ENCODE measurements at regions not wholly inside any gene's neighbourhood (a gene's known extent, or its start where the extent isn't known, plus 50 kb on each side); places are given as distances from the start of the nearest gene placed in this dataset.
A peak's percentile ranks its signal among the peaks of the same experiment; 100 is the strongest.

DNA sequence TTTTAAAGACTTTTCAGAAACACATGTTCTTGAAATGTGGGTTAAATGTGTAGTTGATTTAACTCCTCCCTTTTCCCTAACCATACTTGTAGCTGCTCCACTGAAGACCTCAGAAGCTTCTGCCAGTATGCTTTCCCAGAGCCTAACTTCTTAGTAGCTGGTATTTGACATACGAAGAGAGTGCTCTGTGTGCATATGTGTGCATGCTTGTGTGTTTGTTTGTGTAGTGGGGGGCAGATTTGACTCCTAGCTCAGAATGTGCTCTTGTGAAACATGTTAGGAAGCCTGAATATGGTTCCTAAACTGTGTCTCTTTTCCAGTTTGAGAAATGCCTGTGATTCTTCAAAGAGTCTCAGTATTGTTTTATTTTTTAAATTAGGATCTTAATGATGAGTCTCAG lies 420.4 kb downstream of the PCNX1 start (continued):
- TF ChIP-seq, protein P1, sequence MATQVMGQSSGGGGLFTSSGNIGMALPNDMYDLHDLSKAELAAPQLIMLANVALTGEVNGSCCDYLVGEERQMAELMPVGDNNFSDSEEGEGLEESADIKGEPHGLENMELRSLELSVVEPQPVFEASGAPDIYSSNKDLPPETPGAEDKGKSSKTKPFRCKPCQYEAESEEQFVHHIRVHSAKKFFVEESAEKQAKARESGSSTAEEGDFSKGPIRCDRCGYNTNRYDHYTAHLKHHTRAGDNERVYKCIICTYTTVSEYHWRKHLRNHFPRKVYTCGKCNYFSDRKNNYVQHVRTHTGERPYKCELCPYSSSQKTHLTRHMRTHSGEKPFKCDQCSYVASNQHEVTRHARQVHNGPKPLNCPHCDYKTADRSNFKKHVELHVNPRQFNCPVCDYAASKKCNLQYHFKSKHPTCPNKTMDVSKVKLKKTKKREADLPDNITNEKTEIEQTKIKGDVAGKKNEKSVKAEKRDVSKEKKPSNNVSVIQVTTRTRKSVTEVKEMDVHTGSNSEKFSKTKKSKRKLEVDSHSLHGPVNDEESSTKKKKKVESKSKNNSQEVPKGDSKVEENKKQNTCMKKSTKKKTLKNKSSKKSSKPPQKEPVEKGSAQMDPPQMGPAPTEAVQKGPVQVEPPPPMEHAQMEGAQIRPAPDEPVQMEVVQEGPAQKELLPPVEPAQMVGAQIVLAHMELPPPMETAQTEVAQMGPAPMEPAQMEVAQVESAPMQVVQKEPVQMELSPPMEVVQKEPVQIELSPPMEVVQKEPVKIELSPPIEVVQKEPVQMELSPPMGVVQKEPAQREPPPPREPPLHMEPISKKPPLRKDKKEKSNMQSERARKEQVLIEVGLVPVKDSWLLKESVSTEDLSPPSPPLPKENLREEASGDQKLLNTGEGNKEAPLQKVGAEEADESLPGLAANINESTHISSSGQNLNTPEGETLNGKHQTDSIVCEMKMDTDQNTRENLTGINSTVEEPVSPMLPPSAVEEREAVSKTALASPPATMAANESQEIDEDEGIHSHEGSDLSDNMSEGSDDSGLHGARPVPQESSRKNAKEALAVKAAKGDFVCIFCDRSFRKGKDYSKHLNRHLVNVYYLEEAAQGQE (IDR thresholded peaks at IDR 0.05; ENCODE audit: unreplicated experiment), result no peak
- TF ChIP-seq, protein P2, sequence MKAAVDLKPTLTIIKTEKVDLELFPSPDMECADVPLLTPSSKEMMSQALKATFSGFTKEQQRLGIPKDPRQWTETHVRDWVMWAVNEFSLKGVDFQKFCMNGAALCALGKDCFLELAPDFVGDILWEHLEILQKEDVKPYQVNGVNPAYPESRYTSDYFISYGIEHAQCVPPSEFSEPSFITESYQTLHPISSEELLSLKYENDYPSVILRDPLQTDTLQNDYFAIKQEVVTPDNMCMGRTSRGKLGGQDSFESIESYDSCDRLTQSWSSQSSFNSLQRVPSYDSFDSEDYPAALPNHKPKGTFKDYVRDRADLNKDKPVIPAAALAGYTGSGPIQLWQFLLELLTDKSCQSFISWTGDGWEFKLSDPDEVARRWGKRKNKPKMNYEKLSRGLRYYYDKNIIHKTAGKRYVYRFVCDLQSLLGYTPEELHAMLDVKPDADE (IDR thresholded peaks at IDR 0.05), result no peak
- TF ChIP-seq NANOG (IDR thresholded peaks at IDR 0.05; ENCODE audit: borderline replicate concordance) (no peak), CREB1 (CRISPR knock-in tag; IDR thresholded peaks at IDR 0.05; ENCODE audit: low read depth) (no peak)

DNA sequence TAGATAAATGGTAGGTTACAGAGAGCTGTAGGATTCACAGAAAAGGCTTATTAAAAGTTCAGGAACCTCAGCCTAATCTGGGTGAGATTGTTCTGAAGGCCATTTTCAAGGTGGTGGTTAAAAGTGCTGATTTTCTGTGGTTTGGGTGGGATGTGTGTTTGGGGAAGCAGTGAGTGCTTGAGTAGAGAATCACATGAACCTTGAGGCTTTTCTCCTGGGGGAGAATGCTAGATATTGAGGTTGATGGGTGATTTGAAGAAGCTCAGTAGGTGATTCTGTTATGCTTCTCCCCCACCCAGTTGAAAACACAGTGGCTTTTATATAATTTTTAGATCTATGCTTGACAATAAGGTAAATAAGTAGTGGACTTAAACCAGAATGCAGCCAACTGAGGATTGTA lies 420.9 kb downstream of the PCNX1 start:
- ATAC-seq (no peak), DNase-seq (ENCODE audit: low spot score) (no peak)
- no peak overlapping the region for H3K4me3 Mint-ChIP-seq
- H3K4me1 Mint-ChIP-seq, result peaks cover 49% of the 10 kb centered on the region
- Histone ChIP-seq H3K9me2 (ENCODE audit: insufficient read depth) (0 out of 2 replicates have a peak, but pooled peaks cover 4% of the 10 kb centered on the region), H3K27ac (ENCODE audit: low read depth) (no peak overlapping the region), H3K27me3 (ENCODE audit: insufficient read depth) (no peaks in the 10 kb centered on the region), H3K36me3 (ENCODE audit: insufficient read depth) (no peaks in the 10 kb centered on the region), H3K79me2 (replicated peaks; ENCODE audit: insufficient read depth) (peaks cover 100% of the 10 kb centered on the region), H4K20me1 (replicated peaks; ENCODE audit: insufficient read depth) (no peaks in the 10 kb centered on the region), H2AFZ (no peak overlapping the region), H3F3A (replicated peaks; ENCODE audit: low read depth) (no peaks in the 10 kb centered on the region), H3K4me1 (ENCODE audit: insufficient read depth) (peaks cover 51% of the 10 kb centered on the region), H3K4me3 (no peak overlapping the region), H3K4me2 (peak overlapping the region; percentile 44; the same call in 1 of the 2 replicates)
- H3K27me3 Mint-ChIP-seq (ENCODE audit: insufficient read depth, low read depth, poor library complexity), result peaks cover 2% of the 10 kb centered on the region
- TF ChIP-seq ZNF331 (CRISPR knock-in tag; IDR thresholded peaks at IDR 0.05; ENCODE audit: low read depth) (no peak), EZH2phosphoT487 (IDR thresholded peaks at IDR 0.05; ENCODE audit: unreplicated experiment) (no peak), EZH2 (IDR thresholded peaks at IDR 0.05; ENCODE audit: low read depth, unreplicated experiment) (no peak), ZNF114 (CRISPR knock-in tag; IDR thresholded peaks at IDR 0.05) (no peak), STAT1 (IDR thresholded peaks at IDR 0.05; ENCODE audit: unreplicated experiment) (no peak)
- TF ChIP-seq, protein P1 (IDR thresholded peaks at IDR 0.05; ENCODE audit: unreplicated experiment), result no peak
- peak overlapping the region; percentile 77; the same call in 1 of the 2 replicates for H3K27ac Mint-ChIP-seq
- no peaks in the 10 kb centered on the region for H3K9me3 Mint-ChIP-seq
- H3K36me3 Mint-ChIP-seq (ENCODE audit: low read depth), result peaks cover 11% of the 10 kb centered on the region

Data from GM23338 (cell line).